Fibroblast of skin of right quadriceps (primary cell): ENCODE measurements at regions not wholly inside any gene's neighbourhood (a gene's known extent, or its start where the extent isn't known, plus 50 kb on each side); places are given as distances from the start of the nearest gene placed in this dataset.

ENCODE experiments used
- DNase-seq: peaks from one replicate; pipeline ENCODE4 v3.0.0-alpha.2; 2013

- no peak for DNase-seq
These were observed 204.5 kb upstream of the PHYHIPL start for GRCh38 chr10:58971796-58972491.

GRCh38 chr10:58972576-58973234 lies 203.7 kb upstream of the PHYHIPL start:
- no peak for DNase-seq

- no peak for DNase-seq
These were observed 203.2 kb upstream of the PHYHIPL start for GRCh38 chr10:58973235-58973595.

- no peak for DNase-seq
These were observed 200.2 kb upstream of the PHYHIPL start for GRCh38 chr10:58976254-58976653.

GRCh38 chr10:58979711-58980110 lies 196.7 kb upstream of the PHYHIPL start:
- no peak for DNase-seq

- DNase-seq: no peak
These were observed 195.5 kb upstream of the PHYHIPL start for GRCh38 chr10:58980826-58981415.

- DNase-seq: no peak
These were observed 194.6 kb upstream of the PHYHIPL start for GRCh38 chr10:58981846-58982245.

- no peak for DNase-seq
These were observed 193.8 kb upstream of the PHYHIPL start for GRCh38 chr10:58982470-58983239.

GRCh38 chr10:58985216-58985615 lies 191.2 kb upstream of the PHYHIPL start:
- DNase-seq: no peak

GRCh38 chr10:58989486-58990039 lies 186.9 kb upstream of the PHYHIPL start:
- DNase-seq: no peak

- DNase-seq: no peak
These were observed 185.8 kb upstream of the PHYHIPL start for GRCh38 chr10:58990693-58991092.

GRCh38 chr10:58991856-58992255 lies 184.6 kb upstream of the PHYHIPL start:
- no peak for DNase-seq

- DNase-seq: no peak
These were observed 183.5 kb upstream of the PHYHIPL start for GRCh38 chr10:58992830-58993460.

- no peak for DNase-seq
These were observed 182.8 kb upstream of the PHYHIPL start for GRCh38 chr10:58993480-58994221.

- no peak for DNase-seq
These were observed 182.0 kb upstream of the PHYHIPL start for GRCh38 chr10:58994226-58995057.

- no peak for DNase-seq
These were observed 181.3 kb upstream of the PHYHIPL start for GRCh38 chr10:58995058-58995596.

- DNase-seq: no peak
These were observed 180.4 kb upstream of the PHYHIPL start for GRCh38 chr10:58996063-58996462.

GRCh38 chr10:58996866-58997265 lies 179.6 kb upstream of the PHYHIPL start:
- DNase-seq: no peak

GRCh38 chr10:58998924-58999713 lies 177.3 kb upstream of the PHYHIPL start:
- DNase-seq: no peak
